ENCODE measurements at regions not wholly inside any gene's neighbourhood (a gene's known extent, or its start where the extent isn't known, plus 50 kb on each side); places are given as distances from the start of the nearest gene placed in this dataset.

DNA sequence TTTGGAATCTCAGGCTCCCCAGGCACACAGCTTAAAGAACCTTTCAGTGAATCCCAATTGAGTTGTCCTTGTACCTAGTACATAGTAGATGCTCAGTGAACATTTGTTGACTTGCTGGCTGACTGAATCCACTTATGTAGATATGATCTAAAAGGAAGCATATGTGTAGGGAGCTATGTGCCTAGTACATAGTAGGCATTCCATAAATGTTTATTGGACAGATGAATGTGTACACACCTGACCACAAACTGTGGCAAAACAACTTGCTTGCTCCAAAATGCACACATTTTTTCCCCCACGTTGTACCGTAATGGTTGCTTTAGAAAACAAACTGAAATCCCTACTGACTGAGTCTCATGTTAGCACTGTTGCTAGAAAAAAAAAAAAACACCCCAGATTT lies 80.2 kb upstream of the IL12B start:
- no peak overlapping the region for H3K4me3 ChIP-seq (ENCODE audit: low read length)
- TF ChIP-seq, protein P1, sequence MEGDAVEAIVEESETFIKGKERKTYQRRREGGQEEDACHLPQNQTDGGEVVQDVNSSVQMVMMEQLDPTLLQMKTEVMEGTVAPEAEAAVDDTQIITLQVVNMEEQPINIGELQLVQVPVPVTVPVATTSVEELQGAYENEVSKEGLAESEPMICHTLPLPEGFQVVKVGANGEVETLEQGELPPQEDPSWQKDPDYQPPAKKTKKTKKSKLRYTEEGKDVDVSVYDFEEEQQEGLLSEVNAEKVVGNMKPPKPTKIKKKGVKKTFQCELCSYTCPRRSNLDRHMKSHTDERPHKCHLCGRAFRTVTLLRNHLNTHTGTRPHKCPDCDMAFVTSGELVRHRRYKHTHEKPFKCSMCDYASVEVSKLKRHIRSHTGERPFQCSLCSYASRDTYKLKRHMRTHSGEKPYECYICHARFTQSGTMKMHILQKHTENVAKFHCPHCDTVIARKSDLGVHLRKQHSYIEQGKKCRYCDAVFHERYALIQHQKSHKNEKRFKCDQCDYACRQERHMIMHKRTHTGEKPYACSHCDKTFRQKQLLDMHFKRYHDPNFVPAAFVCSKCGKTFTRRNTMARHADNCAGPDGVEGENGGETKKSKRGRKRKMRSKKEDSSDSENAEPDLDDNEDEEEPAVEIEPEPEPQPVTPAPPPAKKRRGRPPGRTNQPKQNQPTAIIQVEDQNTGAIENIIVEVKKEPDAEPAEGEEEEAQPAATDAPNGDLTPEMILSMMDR (conservative IDR thresholded peaks at IDR 0.05; ENCODE audit: low read depth, low read length): no peak
- no peak for DNase-seq (ENCODE audit: low read depth)

DNA sequence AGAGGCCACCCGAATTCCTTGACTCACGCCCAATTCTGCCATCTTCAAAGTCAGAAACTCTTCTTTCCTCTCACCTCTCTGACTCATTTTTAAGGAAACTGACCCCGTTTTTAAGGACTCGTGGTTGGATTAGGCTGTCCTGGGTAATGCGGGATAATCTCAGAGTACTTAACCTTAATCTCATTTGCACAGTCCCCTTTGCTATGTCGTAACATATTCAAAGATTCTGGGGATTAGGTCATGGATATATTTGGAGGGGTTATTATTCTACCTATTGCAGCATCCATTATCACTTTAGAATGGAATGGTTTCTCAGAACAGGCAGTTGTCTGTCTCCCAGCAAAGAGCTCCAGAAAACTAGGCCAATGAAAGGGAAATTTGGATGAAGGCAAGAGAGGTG lies 80.8 kb upstream of the IL12B start:
- H3K4me3 ChIP-seq (ENCODE audit: low read length): no peak overlapping the region
- no peak for DNase-seq (ENCODE audit: low read depth)
- TF ChIP-seq, protein P1 (conservative IDR thresholded peaks at IDR 0.05; ENCODE audit: low read depth, low read length): no peak

DNA sequence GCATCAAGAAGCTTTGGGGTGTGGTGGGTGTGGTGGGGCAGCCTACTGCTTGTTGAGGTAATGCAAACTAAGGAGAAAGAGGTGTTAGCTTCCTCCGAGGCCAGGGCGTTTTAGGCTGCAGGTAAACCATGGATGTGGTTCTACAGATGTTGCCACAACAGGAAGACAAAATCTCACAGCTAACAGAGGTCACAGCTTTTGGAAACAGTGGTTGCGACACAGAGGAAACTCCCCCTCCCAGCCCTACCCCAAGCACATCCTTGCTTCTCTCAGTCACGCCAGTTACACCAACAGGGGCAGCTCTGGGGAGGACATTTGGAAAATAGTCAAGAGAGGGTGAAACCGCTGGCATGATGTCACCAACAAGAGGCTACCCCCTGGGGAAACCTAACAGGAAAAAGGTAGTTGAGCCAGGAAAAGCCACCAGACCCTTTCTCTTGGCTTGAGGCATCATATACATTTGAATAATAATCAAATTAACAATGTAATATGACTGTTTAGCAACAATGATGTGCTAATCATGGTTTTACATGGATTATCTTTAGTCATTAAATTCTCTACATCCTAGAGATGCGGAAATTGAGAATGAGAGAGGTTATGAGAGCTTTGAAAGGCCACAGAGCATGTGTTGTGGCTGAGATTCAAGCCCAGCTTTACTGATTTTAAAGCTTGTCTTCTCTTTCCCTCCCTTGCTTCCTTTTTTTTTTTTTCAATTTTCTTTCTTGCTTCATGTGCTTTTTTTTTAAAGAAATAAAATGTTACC lies 82.2 kb upstream of the IL12B start:
- DNase-seq (ENCODE audit: low read depth): no peak
- no peak overlapping the region for H3K4me3 ChIP-seq (ENCODE audit: low read length)
- TF ChIP-seq, protein P1 (conservative IDR thresholded peaks at IDR 0.05; ENCODE audit: low read depth, low read length): no peak

DNA sequence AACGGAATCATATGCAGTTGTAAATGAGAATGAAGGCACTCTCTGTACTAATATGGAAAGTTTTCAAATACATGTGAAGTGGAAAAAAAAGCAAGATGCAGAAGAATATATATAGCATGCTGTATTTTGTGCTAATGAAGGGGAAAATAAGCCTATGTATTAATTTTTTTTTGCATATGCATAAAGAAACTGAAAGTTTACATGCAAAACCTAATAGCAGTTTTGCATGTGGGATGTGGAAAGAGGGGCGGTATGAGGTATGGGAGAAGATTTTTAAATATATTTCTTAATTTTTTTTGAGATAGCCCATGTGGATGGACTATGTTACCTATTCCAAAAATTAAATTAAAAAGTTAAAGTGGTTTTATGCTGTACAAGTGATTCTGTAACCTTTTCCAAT lies 83.7 kb upstream of the IL12B start:
- TF ChIP-seq, protein P1 (conservative IDR thresholded peaks at IDR 0.05; ENCODE audit: low read depth, low read length): no peak
- no peak for DNase-seq (ENCODE audit: low read depth)
- H3K4me3 ChIP-seq (ENCODE audit: low read length): no peak overlapping the region

DNA sequence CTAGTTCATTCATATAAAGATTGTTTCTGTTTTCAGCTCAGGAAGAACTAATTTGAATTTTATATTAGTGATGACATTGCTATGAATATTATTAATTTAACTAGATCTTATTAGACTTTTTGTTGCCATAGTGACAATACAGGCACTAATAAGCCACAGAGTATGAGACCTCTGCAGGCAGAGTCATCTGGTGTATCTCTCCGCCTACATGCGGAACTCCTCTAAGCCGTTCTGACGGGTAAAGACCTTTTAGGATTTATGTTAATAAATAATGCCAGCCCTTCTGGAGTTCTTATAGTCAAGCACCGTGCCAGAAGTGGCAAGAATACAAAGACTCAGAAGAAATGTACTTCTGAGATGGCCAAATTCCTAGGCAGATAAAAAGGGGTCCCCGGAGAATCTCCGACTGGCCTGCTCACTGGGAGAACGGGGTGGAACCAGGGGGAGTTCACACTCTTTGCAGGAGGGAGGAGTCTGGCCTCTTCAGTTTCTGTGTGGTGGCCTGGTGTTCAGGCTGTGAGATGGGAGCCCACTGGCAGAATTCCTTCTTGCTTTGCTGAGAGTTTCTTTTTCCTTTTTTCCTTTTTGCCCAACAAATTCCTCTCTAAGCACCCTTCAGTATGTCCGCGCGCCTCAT lies 85.1 kb upstream of the IL12B start:
- H3K4me3 ChIP-seq (ENCODE audit: low read length): no peak overlapping the region
- TF ChIP-seq, protein P1 (conservative IDR thresholded peaks at IDR 0.05; ENCODE audit: low read depth, low read length): no peak
- no peak for DNase-seq (ENCODE audit: low read depth)

DNA sequence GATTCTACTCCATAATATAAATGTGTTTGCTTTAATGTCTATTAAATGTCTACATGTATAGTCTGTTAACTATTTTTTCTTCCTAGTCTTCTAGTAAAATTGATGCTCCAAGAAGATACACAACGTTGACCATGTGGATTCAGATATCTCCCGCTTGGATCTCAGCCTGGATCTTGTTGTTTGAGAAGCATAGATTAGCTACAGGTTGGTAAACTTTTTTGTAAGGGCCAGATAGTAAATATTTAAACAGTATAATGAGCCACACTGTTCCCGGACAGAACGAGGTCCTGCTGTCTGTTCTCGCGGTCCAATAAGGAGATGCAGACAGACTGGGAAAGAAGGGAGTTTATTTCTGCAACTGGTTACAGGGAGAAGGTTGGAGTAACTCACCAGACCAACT lies 86.2 kb upstream of the IL12B start:
- no peak overlapping the region for H3K4me3 ChIP-seq (ENCODE audit: low read length)
- no peak for DNase-seq (ENCODE audit: low read depth)
- TF ChIP-seq, protein P1 (conservative IDR thresholded peaks at IDR 0.05; ENCODE audit: low read depth, low read length): no peak

DNA sequence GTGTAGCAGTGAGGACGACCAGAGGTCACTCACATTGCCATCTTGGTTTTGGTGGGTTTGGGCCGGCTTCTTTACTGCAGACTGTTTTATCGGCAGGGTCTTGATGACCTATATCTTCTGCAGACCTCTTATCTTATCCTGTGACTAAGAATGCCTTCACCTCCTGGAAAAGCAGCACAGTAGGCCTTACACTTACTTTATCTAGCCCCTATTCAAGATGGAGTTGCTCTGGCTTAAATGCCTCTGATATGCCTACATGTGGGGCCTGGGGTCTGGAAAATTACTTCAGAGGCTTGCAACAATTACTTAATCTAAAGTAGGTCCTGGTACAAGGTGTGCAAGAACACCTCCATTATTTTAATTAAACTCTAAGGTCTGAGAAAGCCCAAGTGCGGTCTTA lies 86.9 kb upstream of the IL12B start:
- no peak for DNase-seq (ENCODE audit: low read depth)
- no peak overlapping the region for H3K4me3 ChIP-seq (ENCODE audit: low read length)
- TF ChIP-seq, protein P1 (conservative IDR thresholded peaks at IDR 0.05; ENCODE audit: low read depth, low read length): no peak

Measured in retinal pigment epithelial cell (primary cell).